ENCODE measurements at regions not wholly inside any gene's neighbourhood (a gene's known extent, or its start where the extent isn't known, plus 50 kb on each side); places are given as distances from the start of the nearest gene placed in this dataset.
"Not testable (repeated sequence)": the region's sequence is repeated elsewhere in the genome, so short reads cannot be mapped to it uniquely, and the experiment has no call there.

GRCh38 chr17:77558846-77559626 lies 399.5 kb upstream of the TNRC6C start:
- Histone ChIP-seq H3K27me3 (no peaks in the 10 kb centered on the region), H3K27ac (no peak overlapping the region), H3K9me3 (no peaks in the 10 kb centered on the region), H3K4me3 (no peak overlapping the region), H3K36me3 (no peaks in the 10 kb centered on the region), H3K4me1 (peaks cover 0 to 18% of the 10 kb centered on the region in 2 donors)
- TF ChIP-seq CTCF (IDR thresholded peaks at IDR 0.05), result no peak
- no peak for DNase-seq (ENCODE audit: low spot score)

GRCh38 chr17:77560381-77560780 lies 398.1 kb upstream of the TNRC6C start:
- Histone ChIP-seq H3K27me3 (no peaks in the 10 kb centered on the region), H3K27ac (no peak overlapping the region), H3K4me3 (no peak overlapping the region), H3K36me3 (no peaks in the 10 kb centered on the region), H3K4me1 (peaks cover 0 to 12% of the 10 kb centered on the region in 2 donors), H3K9me3 (no peaks in the 10 kb centered on the region)
- DNase-seq (ENCODE audit: low spot score), result no peak
- no peak for TF ChIP-seq CTCF (IDR thresholded peaks at IDR 0.05)

GRCh38 chr17:77560841-77561240 lies 397.7 kb upstream of the TNRC6C start:
- H3K9me3 ChIP-seq, result no peaks in the 10 kb centered on the region
- H3K36me3 ChIP-seq, result no peaks in the 10 kb centered on the region
- DNase-seq (ENCODE audit: low spot score), result no peak
- TF ChIP-seq CTCF (IDR thresholded peaks at IDR 0.05), result no peak
- H3K4me1 ChIP-seq, result peaks cover 0 to 7% of the 10 kb centered on the region in 2 donors
- H3K27ac ChIP-seq, result no peak overlapping the region
- no peak overlapping the region for H3K4me3 ChIP-seq
- no peaks in the 10 kb centered on the region for H3K27me3 ChIP-seq

- H3K4me3 ChIP-seq, result not testable (repeated sequence)
Observed at GRCh38 chr17:77562361-77562760, 396.1 kb upstream of the TNRC6C start.

GRCh38 chr17:77563439-77564102 lies 394.9 kb upstream of the TNRC6C start:
- no peaks in the 10 kb centered on the region for H3K27me3 ChIP-seq
- no peak for TF ChIP-seq CTCF (IDR thresholded peaks at IDR 0.05)
- DNase-seq (ENCODE audit: low spot score), result no peak
- H3K4me1 ChIP-seq, result no peaks in the 10 kb centered on the region
- no peak overlapping the region for H3K27ac ChIP-seq
- no peak overlapping the region for H3K4me3 ChIP-seq
- no peaks in the 10 kb centered on the region for H3K36me3 ChIP-seq
- no peaks in the 10 kb centered on the region for H3K9me3 ChIP-seq

More at GRCh38 chr17:77562361-77562760, 396.1 kb upstream of the TNRC6C start:
- H3K27ac ChIP-seq; H3K27me3 ChIP-seq; H3K36me3 ChIP-seq; H3K9me3 ChIP-seq; DNase-seq (ENCODE audit: low spot score); H3K4me1 ChIP-seq: not testable (repeated sequence)

GRCh38 chr17:77564278-77564920 lies 394.1 kb upstream of the TNRC6C start:
- H3K9me3 ChIP-seq, result no peaks in the 10 kb centered on the region
- H3K4me3 ChIP-seq, result no peak overlapping the region
- H3K27me3 ChIP-seq, result no peaks in the 10 kb centered on the region
- no peak for TF ChIP-seq CTCF (IDR thresholded peaks at IDR 0.05)
- DNase-seq (ENCODE audit: low spot score), result no peak
- no peak overlapping the region for H3K27ac ChIP-seq
- no peaks in the 10 kb centered on the region for H3K36me3 ChIP-seq
- no peaks in the 10 kb centered on the region for H3K4me1 ChIP-seq

All from right atrium auricular region (tissue), 2 donors.